Left ventricle myocardium inferior (tissue), 1 donor: ENCODE measurements at regions not wholly inside any gene's neighbourhood (a gene's known extent, or its start where the extent isn't known, plus 50 kb on each side); places are given as distances from the start of the nearest gene placed in this dataset.

Source experiments
- DNase-seq: peaks from one replicate; pipeline ENCODE4 v3.0.0-alpha.2; 2020
- H3K27ac ChIP-seq: fragments of 200-600 bp; replicated peaks from 2 replicates; pipeline ENCODE4 v1.8.0; 2021
- H3K27me3 ChIP-seq: fragments of 200-600 bp; 2 replicates; pipeline ENCODE4 v1.8.0; 2021; ENCODE audit warnings: low read depth
- H3K36me3 ChIP-seq: fragments of 200-600 bp; 2 replicates; pipeline ENCODE4 v1.8.0; 2021
- H3K4me1 ChIP-seq: fragments of 200-600 bp; 2 replicates; pipeline ENCODE4 v1.8.0; 2021
- H3K4me3 ChIP-seq: fragments of 200-600 bp; 2 replicates; pipeline ENCODE4 v1.8.0; 2021; ENCODE audit warnings: mild to moderate bottlenecking, moderate library complexity
- H3K9me3 ChIP-seq: fragments of 200-600 bp; replicated peaks from 2 replicates; pipeline ENCODE4 v1.8.0; 2021
- intact Hi-C: fragments of 100-400 bp; cut with micrococcal nuclease; formaldehyde crosslinking; loops from one replicate; pipeline ENCODE4 v1.11.0; 2022
- TF ChIP-seq, protein P1 (sequence below): fragments of 200-600 bp; IDR thresholded peaks from 2 replicates; pipeline ENCODE4 v1.8.0; 2021; ENCODE audit warnings: antibody characterized with exemption, mild to moderate bottlenecking, borderline replicate concordance
- donor health status: DM: no; HTN: yes; CAD: no; lungs with severe emphysema.

DNA sequence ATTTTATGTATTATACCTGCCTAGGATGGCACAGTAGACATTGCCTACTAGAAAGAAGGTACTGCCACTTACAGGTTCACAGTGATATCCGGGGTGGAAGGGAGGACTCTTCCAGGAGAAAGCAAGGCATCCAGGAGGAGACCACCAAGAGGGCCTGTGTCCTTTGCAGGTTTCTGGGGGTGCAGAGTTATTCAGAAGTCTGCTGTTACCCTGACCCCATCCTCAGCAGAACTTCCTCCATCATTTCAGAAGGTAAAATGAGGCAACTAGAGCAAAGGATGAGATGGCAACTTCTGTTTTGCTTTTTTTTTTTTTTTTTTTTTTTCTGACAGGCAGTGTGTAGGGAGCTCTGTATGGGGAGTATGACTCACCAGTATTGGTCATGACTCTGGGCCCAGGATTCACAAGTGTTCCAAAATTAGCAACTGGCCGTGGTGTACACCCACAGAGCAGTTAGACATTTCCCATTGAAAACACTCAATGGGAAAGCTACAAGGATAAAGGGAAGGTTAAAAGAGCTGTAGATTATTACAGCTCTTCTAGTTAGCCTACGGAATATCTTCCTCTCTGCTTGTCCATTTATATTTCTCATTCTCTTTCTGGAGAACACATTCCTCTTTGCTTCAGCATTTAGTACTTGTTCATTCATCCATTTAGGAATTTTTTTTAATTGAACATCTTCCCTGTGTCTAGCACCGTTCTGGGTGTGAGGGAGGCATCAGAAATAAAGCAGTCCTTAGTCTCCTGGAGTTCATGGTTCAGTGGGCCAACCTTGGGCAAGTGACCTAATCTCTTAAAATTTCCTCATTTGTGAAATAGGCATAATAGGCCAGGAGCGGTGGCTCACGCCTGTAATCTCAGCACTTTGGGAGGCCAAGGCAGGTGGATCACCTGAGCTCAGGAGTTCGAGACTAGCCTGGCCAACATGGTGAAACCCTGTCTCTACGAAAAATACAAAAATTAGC lies 50.5 kb upstream of the PPP2R5A start:
- TF ChIP-seq, protein P1, sequence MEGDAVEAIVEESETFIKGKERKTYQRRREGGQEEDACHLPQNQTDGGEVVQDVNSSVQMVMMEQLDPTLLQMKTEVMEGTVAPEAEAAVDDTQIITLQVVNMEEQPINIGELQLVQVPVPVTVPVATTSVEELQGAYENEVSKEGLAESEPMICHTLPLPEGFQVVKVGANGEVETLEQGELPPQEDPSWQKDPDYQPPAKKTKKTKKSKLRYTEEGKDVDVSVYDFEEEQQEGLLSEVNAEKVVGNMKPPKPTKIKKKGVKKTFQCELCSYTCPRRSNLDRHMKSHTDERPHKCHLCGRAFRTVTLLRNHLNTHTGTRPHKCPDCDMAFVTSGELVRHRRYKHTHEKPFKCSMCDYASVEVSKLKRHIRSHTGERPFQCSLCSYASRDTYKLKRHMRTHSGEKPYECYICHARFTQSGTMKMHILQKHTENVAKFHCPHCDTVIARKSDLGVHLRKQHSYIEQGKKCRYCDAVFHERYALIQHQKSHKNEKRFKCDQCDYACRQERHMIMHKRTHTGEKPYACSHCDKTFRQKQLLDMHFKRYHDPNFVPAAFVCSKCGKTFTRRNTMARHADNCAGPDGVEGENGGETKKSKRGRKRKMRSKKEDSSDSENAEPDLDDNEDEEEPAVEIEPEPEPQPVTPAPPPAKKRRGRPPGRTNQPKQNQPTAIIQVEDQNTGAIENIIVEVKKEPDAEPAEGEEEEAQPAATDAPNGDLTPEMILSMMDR = no peak
- Histone ChIP-seq H3K4me3 (no peak overlapping the region), H3K4me1 (peaks cover 62% of the 10 kb centered on the region), H3K9me3 (no peaks in the 10 kb centered on the region), H3K27ac (peak overlapping the region; percentile 87), H3K36me3 (no peaks in the 10 kb centered on the region), H3K27me3 (no peaks in the 10 kb centered on the region)
- intact Hi-C loops = no loop called here
- DNase-seq = peak; percentile 29
